DOHH2 (cell line): ENCODE measurements at regions not wholly inside any gene's neighbourhood (a gene's known extent, or its start where the extent isn't known, plus 50 kb on each side); places are given as distances from the start of the nearest gene placed in this dataset.

Experiments used
- EZH2phosphoT487 ChIP-seq: fragments of 200-600 bp; sonication (generic); IDR thresholded peaks from 2 replicates; pipeline ENCODE4 v1.6.1; 2017; ENCODE audit warnings: borderline replicate concordance, mild to moderate bottlenecking, antibody characterized with exemption, low read length, moderate library complexity, mixed read lengths
- TF ChIP-seq, protein P1 (sequence below): fragments of 200-600 bp; sonication (generic); IDR thresholded peaks from one replicate; pipeline ENCODE4 v1.5.1; 2014; ENCODE audit warnings: antibody characterized with exemption, mild to moderate bottlenecking, low read depth, low read length; ENCODE audit not compliant: poor library complexity, severe bottlenecking

DNA sequence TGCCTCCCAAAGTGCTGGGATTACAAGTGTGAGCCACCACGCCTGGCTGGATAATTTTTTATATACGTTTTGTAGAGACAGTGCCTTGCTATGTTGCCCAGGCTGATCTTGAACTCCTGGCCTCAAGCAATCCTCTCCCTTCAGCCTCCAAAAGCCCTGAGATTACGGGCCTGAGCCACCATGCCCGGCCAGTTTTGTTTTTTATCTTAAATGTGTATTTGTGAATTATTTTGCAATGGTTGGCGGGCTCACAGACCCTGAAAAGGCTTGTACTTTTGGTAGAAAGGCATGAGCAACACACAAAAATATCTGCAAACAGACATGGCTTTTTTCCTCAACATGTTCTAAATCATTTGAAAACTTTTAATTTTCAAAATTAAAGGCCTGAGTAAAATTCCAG is 73.4 kb upstream of the TMEM18 start:
- TF ChIP-seq, protein P1, sequence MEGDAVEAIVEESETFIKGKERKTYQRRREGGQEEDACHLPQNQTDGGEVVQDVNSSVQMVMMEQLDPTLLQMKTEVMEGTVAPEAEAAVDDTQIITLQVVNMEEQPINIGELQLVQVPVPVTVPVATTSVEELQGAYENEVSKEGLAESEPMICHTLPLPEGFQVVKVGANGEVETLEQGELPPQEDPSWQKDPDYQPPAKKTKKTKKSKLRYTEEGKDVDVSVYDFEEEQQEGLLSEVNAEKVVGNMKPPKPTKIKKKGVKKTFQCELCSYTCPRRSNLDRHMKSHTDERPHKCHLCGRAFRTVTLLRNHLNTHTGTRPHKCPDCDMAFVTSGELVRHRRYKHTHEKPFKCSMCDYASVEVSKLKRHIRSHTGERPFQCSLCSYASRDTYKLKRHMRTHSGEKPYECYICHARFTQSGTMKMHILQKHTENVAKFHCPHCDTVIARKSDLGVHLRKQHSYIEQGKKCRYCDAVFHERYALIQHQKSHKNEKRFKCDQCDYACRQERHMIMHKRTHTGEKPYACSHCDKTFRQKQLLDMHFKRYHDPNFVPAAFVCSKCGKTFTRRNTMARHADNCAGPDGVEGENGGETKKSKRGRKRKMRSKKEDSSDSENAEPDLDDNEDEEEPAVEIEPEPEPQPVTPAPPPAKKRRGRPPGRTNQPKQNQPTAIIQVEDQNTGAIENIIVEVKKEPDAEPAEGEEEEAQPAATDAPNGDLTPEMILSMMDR = no peak
- no peak for TF ChIP-seq EZH2phosphoT487
